Spleen (tissue), 11 donors: ENCODE measurements at regions not wholly inside any gene's neighbourhood (a gene's known extent, or its start where the extent isn't known, plus 50 kb on each side); places are given as distances from the start of the nearest gene placed in this dataset.
"Not testable (repeated sequence)": the region's sequence is repeated elsewhere in the genome, so short reads cannot be mapped to it uniquely, and the experiment has no call there.

Experiments used
- DNase-seq: peaks from one replicate; pipeline ENCODE4 v3.0.0-alpha.2; 2020
- H3K27ac ChIP-seq, 8 donors: fragments of 200-600 bp; sonication (generic) in 7 of 8; 1 replicate in 4 of 8; 2 replicates in 4 of 8; pipeline versions ENCODE4 v1.5.0 to v1.8.0; 2016 to 2021; ENCODE audit warnings: inconsistent platforms in 4 of 8, mild to moderate bottlenecking in 4 of 8, moderate library complexity in 1 of 8
- H3K27me3 ChIP-seq, 7 donors: fragments of 200-600 bp; sonication (generic) in 6 of 7; replicated peaks in 1 of 7; 1 replicate in 4 of 7; 2 replicates in 3 of 7; pipeline versions ENCODE4 v1.5.0 to v1.8.0; 2016 to 2021; ENCODE audit warnings: inconsistent platforms in 3 of 7, mild to moderate bottlenecking in 1 of 7
- H3K36me3 ChIP-seq, 6 donors: fragments of 200-600 bp; sonication (generic) in 5 of 6; 1 replicate in 4 of 6; 2 replicates in 2 of 6; pipeline versions ENCODE4 v1.5.0 to v1.8.0; 2016 to 2021; ENCODE audit warnings: inconsistent platforms in 2 of 6
- H3K4me1 ChIP-seq, 6 donors: fragments of 200-600 bp; sonication (generic) in 5 of 6; 1 replicate in 3 of 6; 2 replicates in 3 of 6; pipeline versions ENCODE4 v1.5.0 to v1.8.0; 2016 to 2021; ENCODE audit warnings: inconsistent platforms in 3 of 6
- H3K4me3 ChIP-seq, 8 donors: fragments of 200-600 bp; sonication (generic) in 7 of 8; 1 replicate in 4 of 8; 2 replicates in 4 of 8; pipeline versions ENCODE4 v1.5.0 to v1.8.0; 2016 to 2021; ENCODE audit warnings: inconsistent platforms in 4 of 8, mild to moderate bottlenecking in 4 of 8, moderate library complexity in 2 of 8
- H3K9me3 ChIP-seq, 8 donors: fragments of 200-600 bp; sonication (generic) in 7 of 8; 1 replicate in 4 of 8; 2 replicates in 4 of 8; pipeline versions ENCODE4 v1.5.0 to v1.8.0; 2016 to 2021; ENCODE audit warnings: inconsistent platforms in 4 of 8
- POLR2A ChIP-seq, 3 donors: fragments of 450-650 bp; IDR thresholded peaks; one replicate each; pipeline ENCODE4 v1.5.1; 2017; ENCODE audit warnings: antibody characterized with exemption in 3 of 3, mild to moderate bottlenecking in 1 of 3
- POLR2AphosphoS5 ChIP-seq, 3 donors: sonication (generic); formaldehyde crosslinking; IDR thresholded peaks; one replicate each; pipeline ENCODE4 v1.5.1; 2017; ENCODE audit warnings: antibody characterized with exemption in 3 of 3
- WGBS, 5 donors: extraction: QIAGEN DNeasy Blood & Tissue Kit in 3 of 5; methylation state at CpG; one replicate each; pipeline versions ENCODE4 v1.1.5 to v1.1.7; 2013 to 2018; 5-methylcytosine and 5-hydroxymethylcytosine counted together
- intact Hi-C: fragments of 100-400 bp; cut with DNase I; formaldehyde crosslinking; loops from one replicate; pipeline ENCODE4 v1.15.0; 2023; ENCODE audit warnings: low total_unique reads
- TF ChIP-seq, protein P1 (sequence below), 11 experiments: fragments of 200-600 bp in 7 of 11; fragments of 450-650 bp in 4 of 11; sonication (generic) in 4 of 11; IDR thresholded peaks in 8 of 11; conservative IDR thresholded peaks in 3 of 11; 1 replicate in 7 of 11; 2 replicates in 4 of 11; pipeline versions ENCODE4 v1.4.0 to v1.8.0; 2016 to 2021; ENCODE audit warnings: antibody characterized with exemption in 11 of 11, inconsistent platforms in 4 of 11, mild to moderate bottlenecking in 1 of 11
- donor health status: healthy with polysubstance abuse.
- donor health status: DM: no; HTN: no; CAD: no; lungs with moderate emphysema.
- donor health status: DM: no; HTN: no; CAD: no.
- donor health status: Bipolar disorder and iron deficiency.
- donor health status: healthy.
- donor health status: DM: no; HTN: no; CAD: no.
- donor health status: DM: yes; HTN: yes; CAD: no.

DNA sequence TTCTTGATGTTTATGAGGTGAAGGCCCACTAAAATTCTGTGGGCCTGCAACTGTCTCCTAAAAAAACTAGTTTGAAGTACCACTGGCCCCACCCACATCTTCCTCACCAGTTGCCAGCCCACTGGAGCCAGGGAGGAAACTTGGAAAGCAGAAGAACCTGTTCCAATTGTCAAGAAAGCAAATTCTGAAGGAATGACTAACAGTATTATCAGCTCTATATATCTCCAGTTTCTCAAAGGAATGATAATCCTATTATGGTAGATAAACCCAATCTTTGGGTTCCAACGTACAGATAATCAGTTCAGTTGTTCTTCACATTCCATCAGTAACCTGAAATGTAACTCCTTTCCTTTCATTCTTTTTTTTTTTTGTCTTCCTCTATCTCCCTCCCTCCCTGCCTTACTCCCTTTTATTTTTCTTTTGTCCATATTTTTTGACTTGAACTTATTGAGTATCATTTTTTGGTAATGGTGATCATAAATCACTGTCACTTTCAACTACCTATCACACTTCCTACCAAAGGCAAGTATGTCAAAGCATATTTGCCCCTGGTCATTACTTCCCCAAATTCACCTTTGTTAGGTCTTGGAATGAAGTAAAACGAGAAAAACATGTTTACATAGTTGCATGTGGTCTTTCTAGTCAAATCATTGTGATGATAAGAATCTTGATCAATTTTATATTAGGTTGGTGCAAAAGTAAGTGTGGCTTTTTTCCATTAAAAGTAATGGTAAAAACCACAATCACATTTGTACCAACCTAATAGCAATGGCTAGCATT lies 943.4 kb downstream of the TTLL7 start:
- no peak overlapping the region for H3K4me3 ChIP-seq
- intact Hi-C loops, result no loop called here
- WGBS, 5 donors, result 52 to 63% (median 56%) methylated on average over 2 of the region's 2 CpGs
- DNase-seq, result no peak
- TF ChIP-seq, protein P1, sequence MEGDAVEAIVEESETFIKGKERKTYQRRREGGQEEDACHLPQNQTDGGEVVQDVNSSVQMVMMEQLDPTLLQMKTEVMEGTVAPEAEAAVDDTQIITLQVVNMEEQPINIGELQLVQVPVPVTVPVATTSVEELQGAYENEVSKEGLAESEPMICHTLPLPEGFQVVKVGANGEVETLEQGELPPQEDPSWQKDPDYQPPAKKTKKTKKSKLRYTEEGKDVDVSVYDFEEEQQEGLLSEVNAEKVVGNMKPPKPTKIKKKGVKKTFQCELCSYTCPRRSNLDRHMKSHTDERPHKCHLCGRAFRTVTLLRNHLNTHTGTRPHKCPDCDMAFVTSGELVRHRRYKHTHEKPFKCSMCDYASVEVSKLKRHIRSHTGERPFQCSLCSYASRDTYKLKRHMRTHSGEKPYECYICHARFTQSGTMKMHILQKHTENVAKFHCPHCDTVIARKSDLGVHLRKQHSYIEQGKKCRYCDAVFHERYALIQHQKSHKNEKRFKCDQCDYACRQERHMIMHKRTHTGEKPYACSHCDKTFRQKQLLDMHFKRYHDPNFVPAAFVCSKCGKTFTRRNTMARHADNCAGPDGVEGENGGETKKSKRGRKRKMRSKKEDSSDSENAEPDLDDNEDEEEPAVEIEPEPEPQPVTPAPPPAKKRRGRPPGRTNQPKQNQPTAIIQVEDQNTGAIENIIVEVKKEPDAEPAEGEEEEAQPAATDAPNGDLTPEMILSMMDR (IDR thresholded peaks at IDR 0.05 in 8 of 11, conservative IDR thresholded peaks at IDR 0.05 in 3 of 11), result no peak
- TF ChIP-seq POLR2A (IDR thresholded peaks at IDR 0.05), result no peak
- no peak for TF ChIP-seq POLR2AphosphoS5 (IDR thresholded peaks at IDR 0.05)
- H3K36me3 ChIP-seq, result no peaks in the 10 kb centered on the region
- no peaks in the 10 kb centered on the region for H3K27me3 ChIP-seq
- no peaks in the 10 kb centered on the region for H3K4me1 ChIP-seq
- no peak overlapping the region for H3K27ac ChIP-seq
- H3K9me3 ChIP-seq, result peaks cover 0 to 17% (median 15%) of the 10 kb centered on the region in 8 donors

- no peaks in the 10 kb centered on the region for H3K27me3 ChIP-seq
- H3K4me1 ChIP-seq, result no peaks in the 10 kb centered on the region
- no peak overlapping the region for H3K4me3 ChIP-seq
- TF ChIP-seq POLR2AphosphoS5 (IDR thresholded peaks at IDR 0.05), result no peak
- TF ChIP-seq POLR2A (IDR thresholded peaks at IDR 0.05), result no peak
- intact Hi-C loops, result no loop called here
- H3K9me3 ChIP-seq, result peaks cover 0 to 29% (median 22%) of the 10 kb centered on the region in 8 donors
- H3K27ac ChIP-seq, result no peak overlapping the region
- no peak for DNase-seq
- no peaks in the 10 kb centered on the region for H3K36me3 ChIP-seq
- 78 to 90% (median 87%) methylated on average over 4 of the region's 4 CpGs for WGBS, 5 donors
Observed at GRCh38 chr1:83053446-83053845, 945.5 kb downstream of the TTLL7 start.

GRCh38 chr1:83052865-83053264 lies 946.1 kb downstream of the TTLL7 start:
- H3K36me3 ChIP-seq, result no peaks in the 10 kb centered on the region
- no peak for DNase-seq
- no peak overlapping the region for H3K4me3 ChIP-seq
- H3K9me3 ChIP-seq, result peaks cover 0 to 29% (median 22%) of the 10 kb centered on the region in 8 donors
- no peak for TF ChIP-seq POLR2A (IDR thresholded peaks at IDR 0.05)
- TF ChIP-seq, protein P1 (IDR thresholded peaks at IDR 0.05 in 8 of 11, conservative IDR thresholded peaks at IDR 0.05 in 3 of 11), result no peak
- no peak for TF ChIP-seq POLR2AphosphoS5 (IDR thresholded peaks at IDR 0.05)
- no peak overlapping the region for H3K27ac ChIP-seq
- H3K4me1 ChIP-seq, result no peaks in the 10 kb centered on the region
- intact Hi-C loops, result no loop called here
- no peaks in the 10 kb centered on the region for H3K27me3 ChIP-seq

DNA sequence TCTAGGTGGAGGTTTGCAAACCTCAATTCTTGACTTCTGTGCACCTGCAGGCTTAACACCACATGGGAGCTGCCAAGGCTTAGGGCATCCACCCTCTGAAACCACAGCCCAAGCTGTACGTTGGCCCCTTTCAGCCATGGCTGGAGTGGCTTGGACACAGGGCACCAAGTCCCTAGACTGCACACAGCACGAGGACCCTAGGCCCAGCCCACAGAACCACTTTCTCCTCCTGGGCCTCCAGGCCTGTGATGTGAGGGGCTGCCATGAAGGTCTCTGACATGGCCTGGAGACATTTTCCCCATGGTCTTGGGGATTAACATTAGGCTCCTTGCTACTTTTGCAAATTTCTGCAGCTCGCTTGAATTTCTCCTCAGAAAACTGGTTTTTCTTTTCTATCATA lies 947.9 kb downstream of the TTLL7 start:
- H3K36me3 ChIP-seq, intact Hi-C loops, H3K4me1 ChIP-seq, H3K27me3 ChIP-seq, DNase-seq, H3K27ac ChIP-seq, H3K4me3 ChIP-seq: not testable (repeated sequence)
- H3K9me3 ChIP-seq, result peaks cover 0 to 29% (median 22%) of the 10 kb centered on the region in 8 donors
- 80 to 92% (median 86%) methylated on average over 2 to 3 of the region's 3 CpGs for WGBS, 5 donors

- H3K36me3 ChIP-seq, result no peaks in the 10 kb centered on the region
- WGBS, 5 donors, result 54 to 88% (median 76%) methylated on average over 1 of the region's 1 CpG
- intact Hi-C loops, result no loop called here
- peaks cover 0 to 8% (median 3%) of the 10 kb centered on the region in 8 donors for H3K9me3 ChIP-seq
- H3K27ac ChIP-seq, result no peak overlapping the region
- TF ChIP-seq POLR2AphosphoS5 (IDR thresholded peaks at IDR 0.05), result no peak
- TF ChIP-seq, protein P1 (IDR thresholded peaks at IDR 0.05 in 8 of 11, conservative IDR thresholded peaks at IDR 0.05 in 3 of 11), result no peak
- no peak for TF ChIP-seq POLR2A (IDR thresholded peaks at IDR 0.05)
- no peaks in the 10 kb centered on the region for H3K27me3 ChIP-seq
- no peak overlapping the region for H3K4me3 ChIP-seq
- DNase-seq, result no peak
- H3K4me1 ChIP-seq, result no peaks in the 10 kb centered on the region
Observed at GRCh38 chr1:83043244-83043643, 955.7 kb downstream of the TTLL7 start.

- DNase-seq, intact Hi-C loops, H3K27ac ChIP-seq, H3K4me3 ChIP-seq, H3K4me1 ChIP-seq, H3K27me3 ChIP-seq, H3K36me3 ChIP-seq: not testable (repeated sequence)
- peaks cover 0 to 19% (median 11%) of the 10 kb centered on the region in 8 donors for H3K9me3 ChIP-seq
- 90 to 95% (median 92%) methylated on average over 6 of the region's 6 CpGs for WGBS, 5 donors
Observed at GRCh38 chr1:83039091-83039490, 959.8 kb downstream of the TTLL7 start.
